ENCODE measurements at regions not wholly inside any gene's neighbourhood (a gene's known extent, or its start where the extent isn't known, plus 50 kb on each side); places are given as distances from the start of the nearest gene placed in this dataset.

DNA sequence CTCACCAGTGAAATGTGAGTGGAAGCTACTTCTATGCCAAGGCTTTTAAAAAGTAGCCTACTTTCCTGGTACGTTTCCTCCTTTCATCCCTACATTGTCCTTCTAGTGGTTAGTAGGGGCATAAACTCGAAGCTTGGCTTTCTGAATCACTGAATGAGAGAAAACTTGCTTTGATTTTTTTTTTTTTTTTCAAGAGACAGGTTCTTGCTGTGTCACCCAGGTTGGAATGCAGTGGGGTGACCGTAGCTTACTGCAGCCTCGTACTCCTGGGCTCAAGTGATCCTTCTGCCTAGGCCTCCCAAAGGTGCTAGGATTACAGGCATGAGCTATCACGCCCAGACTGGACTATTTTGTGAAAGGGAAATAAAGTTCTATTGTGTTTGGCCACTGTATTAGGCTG, 89.1 kb upstream of the IGFBP7 start:
- no peak for TF ChIP-seq ZNF670 (tag by site-specific recombination; IDR thresholded peaks at IDR 0.05; ENCODE audit: low read depth)
- no peak for TF ChIP-seq ZNF24 (tag by site-specific recombination; IDR thresholded peaks at IDR 0.05)
- TF ChIP-seq, protein P1, sequence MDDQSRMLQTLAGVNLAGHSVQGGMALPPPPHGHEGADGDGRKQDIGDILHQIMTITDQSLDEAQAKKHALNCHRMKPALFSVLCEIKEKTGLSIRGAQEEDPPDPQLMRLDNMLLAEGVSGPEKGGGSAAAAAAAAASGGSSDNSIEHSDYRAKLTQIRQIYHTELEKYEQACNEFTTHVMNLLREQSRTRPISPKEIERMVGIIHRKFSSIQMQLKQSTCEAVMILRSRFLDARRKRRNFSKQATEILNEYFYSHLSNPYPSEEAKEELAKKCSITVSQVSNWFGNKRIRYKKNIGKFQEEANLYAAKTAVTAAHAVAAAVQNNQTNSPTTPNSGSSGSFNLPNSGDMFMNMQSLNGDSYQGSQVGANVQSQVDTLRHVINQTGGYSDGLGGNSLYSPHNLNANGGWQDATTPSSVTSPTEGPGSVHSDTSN (CRISPR knock-in tag; IDR thresholded peaks at IDR 0.05): no peak
- TF ChIP-seq, protein P2, sequence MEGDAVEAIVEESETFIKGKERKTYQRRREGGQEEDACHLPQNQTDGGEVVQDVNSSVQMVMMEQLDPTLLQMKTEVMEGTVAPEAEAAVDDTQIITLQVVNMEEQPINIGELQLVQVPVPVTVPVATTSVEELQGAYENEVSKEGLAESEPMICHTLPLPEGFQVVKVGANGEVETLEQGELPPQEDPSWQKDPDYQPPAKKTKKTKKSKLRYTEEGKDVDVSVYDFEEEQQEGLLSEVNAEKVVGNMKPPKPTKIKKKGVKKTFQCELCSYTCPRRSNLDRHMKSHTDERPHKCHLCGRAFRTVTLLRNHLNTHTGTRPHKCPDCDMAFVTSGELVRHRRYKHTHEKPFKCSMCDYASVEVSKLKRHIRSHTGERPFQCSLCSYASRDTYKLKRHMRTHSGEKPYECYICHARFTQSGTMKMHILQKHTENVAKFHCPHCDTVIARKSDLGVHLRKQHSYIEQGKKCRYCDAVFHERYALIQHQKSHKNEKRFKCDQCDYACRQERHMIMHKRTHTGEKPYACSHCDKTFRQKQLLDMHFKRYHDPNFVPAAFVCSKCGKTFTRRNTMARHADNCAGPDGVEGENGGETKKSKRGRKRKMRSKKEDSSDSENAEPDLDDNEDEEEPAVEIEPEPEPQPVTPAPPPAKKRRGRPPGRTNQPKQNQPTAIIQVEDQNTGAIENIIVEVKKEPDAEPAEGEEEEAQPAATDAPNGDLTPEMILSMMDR (tag by site-specific recombination; IDR thresholded peaks at IDR 0.05): no peak
- TF ChIP-seq, protein P3, sequence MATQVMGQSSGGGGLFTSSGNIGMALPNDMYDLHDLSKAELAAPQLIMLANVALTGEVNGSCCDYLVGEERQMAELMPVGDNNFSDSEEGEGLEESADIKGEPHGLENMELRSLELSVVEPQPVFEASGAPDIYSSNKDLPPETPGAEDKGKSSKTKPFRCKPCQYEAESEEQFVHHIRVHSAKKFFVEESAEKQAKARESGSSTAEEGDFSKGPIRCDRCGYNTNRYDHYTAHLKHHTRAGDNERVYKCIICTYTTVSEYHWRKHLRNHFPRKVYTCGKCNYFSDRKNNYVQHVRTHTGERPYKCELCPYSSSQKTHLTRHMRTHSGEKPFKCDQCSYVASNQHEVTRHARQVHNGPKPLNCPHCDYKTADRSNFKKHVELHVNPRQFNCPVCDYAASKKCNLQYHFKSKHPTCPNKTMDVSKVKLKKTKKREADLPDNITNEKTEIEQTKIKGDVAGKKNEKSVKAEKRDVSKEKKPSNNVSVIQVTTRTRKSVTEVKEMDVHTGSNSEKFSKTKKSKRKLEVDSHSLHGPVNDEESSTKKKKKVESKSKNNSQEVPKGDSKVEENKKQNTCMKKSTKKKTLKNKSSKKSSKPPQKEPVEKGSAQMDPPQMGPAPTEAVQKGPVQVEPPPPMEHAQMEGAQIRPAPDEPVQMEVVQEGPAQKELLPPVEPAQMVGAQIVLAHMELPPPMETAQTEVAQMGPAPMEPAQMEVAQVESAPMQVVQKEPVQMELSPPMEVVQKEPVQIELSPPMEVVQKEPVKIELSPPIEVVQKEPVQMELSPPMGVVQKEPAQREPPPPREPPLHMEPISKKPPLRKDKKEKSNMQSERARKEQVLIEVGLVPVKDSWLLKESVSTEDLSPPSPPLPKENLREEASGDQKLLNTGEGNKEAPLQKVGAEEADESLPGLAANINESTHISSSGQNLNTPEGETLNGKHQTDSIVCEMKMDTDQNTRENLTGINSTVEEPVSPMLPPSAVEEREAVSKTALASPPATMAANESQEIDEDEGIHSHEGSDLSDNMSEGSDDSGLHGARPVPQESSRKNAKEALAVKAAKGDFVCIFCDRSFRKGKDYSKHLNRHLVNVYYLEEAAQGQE (tag by site-specific recombination; IDR thresholded peaks at IDR 0.05): no peak
- TF ChIP-seq, protein P4, sequence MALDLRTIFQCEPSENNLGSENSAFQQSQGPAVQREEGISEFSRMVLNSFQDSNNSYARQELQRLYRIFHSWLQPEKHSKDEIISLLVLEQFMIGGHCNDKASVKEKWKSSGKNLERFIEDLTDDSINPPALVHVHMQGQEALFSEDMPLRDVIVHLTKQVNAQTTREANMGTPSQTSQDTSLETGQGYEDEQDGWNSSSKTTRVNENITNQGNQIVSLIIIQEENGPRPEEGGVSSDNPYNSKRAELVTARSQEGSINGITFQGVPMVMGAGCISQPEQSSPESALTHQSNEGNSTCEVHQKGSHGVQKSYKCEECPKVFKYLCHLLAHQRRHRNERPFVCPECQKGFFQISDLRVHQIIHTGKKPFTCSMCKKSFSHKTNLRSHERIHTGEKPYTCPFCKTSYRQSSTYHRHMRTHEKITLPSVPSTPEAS (tag by site-specific recombination; IDR thresholded peaks at IDR 0.05): no peak
- TF ChIP-seq, protein P5, sequence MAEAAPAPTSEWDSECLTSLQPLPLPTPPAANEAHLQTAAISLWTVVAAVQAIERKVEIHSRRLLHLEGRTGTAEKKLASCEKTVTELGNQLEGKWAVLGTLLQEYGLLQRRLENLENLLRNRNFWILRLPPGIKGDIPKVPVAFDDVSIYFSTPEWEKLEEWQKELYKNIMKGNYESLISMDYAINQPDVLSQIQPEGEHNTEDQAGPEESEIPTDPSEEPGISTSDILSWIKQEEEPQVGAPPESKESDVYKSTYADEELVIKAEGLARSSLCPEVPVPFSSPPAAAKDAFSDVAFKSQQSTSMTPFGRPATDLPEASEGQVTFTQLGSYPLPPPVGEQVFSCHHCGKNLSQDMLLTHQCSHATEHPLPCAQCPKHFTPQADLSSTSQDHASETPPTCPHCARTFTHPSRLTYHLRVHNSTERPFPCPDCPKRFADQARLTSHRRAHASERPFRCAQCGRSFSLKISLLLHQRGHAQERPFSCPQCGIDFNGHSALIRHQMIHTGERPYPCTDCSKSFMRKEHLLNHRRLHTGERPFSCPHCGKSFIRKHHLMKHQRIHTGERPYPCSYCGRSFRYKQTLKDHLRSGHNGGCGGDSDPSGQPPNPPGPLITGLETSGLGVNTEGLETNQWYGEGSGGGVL (tag by site-specific recombination; IDR thresholded peaks at IDR 0.05): no peak
